ENCODE measurements at regions not wholly inside any gene's neighbourhood (a gene's known extent, or its start where the extent isn't known, plus 50 kb on each side); places are given as distances from the start of the nearest gene placed in this dataset.

DNA sequence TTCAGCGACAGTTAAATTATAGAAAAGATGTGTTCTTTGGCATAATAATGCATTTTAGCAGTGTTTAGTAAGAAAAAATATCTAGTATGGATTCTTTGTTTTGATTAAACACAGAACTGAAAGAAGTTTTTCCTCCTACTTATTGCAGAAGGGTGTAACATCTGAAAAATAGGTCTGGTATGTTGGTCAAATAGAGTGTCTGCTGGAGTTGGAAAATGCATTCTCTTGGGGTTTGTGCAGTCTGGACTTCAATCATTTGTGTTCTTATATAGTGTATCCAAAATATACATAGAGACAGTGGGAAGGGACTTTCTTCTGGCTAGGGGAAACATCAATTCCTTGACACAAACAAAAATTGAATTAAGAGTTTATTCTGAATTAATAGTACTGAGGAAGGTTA is 132.4 kb upstream of the MAN1A1 start:
- intact Hi-C loops (cut with micrococcal nuclease), result no loop called here
- ATAC-seq (no peak), DNase-seq (no peak)

DNA sequence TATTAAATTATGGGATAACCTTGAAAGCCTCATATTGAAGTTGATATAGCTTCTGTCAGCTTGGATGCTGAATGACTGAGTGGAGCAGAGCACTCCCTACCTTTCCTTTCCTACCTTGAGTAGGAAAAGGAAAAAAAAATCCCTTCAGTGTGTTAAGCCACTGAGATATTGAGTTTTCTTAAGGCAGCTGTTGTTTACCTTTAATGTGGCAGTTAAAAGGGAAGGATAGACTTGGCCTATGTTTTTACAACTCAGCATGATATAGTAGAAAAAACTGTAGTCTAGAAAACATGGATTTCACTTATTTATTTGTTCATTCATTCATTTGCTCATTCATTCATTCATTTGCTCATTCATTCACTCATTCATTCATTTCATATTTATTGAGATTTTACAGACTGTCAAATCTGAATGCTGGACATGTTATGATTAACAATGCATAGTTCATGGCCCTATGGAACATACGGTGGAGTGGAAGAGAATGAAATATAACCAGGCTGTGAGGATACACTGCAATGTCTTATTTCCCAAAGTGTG is 131.5 kb upstream of the MAN1A1 start:
- intact Hi-C loops (cut with micrococcal nuclease), result no loop called here
- ATAC-seq, result no peak
- no peak for DNase-seq

DNA sequence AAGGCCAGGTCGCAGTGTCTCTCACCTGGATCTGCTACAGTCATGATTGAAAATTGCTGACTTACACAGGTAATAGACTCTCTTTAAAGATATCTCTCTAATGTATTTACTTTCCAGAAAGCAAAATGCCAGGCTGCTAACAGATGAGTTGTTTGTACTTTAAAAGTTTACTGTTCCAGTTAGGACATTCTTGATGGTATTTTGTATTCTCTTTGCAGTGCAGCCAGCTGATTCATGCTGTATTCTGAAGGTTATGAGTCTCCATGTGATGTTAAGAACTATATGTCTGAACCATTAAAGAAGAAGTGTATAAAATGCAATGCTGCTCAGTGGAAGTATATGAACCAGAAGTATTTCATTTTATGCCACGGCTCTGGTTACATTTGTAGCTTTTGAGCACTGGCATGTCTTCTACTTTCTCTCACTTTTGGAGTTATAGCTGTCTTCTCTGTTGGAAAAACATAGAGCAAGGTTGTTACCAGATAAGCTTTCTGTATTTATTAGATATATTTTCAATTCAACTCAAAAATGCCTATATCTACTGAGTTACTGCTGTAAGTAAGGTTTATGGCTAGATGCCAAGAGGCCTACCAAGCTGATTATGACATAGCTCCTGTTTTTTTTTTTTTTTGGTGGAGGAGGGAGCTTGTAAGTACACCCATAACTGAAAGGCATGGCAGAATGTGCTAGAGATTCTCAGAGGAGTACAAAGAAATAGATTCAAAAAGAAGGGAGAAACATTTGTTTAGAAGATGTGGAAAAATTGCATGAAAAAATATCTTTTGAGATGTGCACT is 130.5 kb upstream of the MAN1A1 start:
- intact Hi-C loops (cut with micrococcal nuclease), result no loop called here
- ATAC-seq (no peak), DNase-seq (no peak)

DNA sequence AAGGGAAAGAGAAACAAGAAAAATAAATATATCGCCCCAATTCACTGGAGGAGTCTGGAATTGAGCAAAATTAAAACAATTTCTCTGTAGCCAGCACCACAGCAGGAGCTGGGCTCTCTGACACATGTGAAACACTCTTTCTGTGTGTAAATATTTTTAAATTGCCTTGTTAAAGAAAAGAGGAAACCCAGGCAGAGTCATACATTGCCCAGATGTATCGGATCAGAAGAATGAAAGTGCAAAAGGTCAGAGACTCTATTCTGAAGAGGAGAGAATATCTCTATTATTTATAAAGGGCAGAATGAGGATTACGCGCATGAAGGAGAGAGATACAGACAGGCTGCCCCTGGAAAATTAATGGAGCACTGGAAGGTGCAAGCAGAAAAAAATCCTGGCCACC is 127.0 kb upstream of the MAN1A1 start:
- intact Hi-C loops (cut with micrococcal nuclease), result no loop called here
- no peak for ATAC-seq
- no peak for DNase-seq

DNA sequence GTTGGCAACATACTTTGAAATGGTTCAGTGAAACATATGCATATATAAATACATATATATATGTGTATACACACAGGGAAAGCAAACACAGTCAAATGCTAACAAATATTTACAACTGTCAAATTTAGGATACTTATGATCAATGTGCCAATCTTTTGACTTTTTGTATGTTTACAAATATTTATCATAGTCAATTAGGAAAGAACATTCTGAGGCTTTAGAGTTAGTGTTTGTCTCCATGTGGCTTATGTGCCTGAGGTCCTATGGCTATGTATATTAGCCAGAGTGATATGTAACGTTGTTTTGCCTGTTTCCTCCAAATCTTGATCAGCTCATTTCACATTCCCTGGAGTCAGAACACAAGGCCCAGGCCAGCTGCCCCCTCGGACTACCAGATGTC is 126.5 kb upstream of the MAN1A1 start:
- intact Hi-C loops (cut with micrococcal nuclease), result no loop called here
- ATAC-seq (no peak), DNase-seq (peak; percentile 31)

DNA sequence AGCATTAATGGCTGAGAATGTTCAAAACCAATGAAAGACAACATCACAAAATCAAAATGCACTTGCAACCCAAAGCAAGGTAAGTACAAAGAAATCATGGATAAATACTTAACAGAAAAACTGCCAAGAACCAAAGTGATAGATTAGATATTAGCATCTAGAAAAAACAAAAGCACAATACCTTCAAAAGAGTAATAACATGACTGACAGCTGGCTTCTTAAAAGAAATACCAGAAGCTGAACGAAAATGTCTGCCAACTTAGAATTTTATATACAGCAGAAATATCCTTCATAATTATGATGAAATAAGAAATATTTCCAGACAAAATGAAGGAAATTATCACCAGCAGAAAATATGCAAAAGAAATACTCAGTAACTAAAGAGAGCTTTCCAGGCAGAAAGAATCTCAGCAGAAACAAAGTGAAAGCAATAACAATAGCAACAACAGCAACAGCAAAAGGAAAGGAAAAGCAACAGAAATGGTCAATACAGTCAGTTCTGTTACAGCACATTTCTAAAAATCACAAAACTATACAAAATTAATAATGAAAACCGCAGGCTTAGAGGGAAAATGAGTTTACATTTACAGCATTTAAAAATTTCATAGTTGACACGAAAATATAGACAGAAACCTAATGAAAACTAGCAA is 121.5 kb upstream of the MAN1A1 start:
- DNase-seq (no peak), ATAC-seq (no peak)
- intact Hi-C loops (cut with micrococcal nuclease), result no loop called here

DNA sequence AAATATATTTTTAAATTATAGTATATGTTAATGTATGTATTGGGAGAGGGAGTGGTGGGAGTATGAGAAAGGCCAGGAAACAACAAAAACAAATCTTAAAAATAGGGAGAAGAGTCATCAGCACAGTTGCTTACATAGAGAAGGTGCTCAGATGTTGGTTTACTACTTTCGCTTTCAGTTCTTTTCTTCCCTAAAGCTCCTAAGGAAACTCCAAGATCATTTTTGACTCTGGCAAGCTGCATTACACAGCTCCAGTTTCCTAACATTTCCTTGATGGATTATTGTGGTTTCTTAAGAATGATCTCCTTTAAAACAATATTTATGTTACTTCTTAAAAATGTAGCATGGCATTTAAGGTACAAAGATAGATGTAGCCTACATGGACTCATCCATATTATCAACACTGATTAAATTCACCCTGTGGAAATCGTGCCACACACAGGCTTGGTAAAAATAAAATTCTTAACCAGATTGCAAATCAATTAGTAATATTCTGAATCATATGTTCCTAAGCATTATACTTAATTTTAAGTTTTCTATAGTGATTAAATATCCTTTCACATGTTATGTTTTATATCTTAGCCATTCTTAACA is 118.0 kb upstream of the MAN1A1 start:
- no peak for DNase-seq
- intact Hi-C loops (cut with micrococcal nuclease), result no loop called here
- no peak for ATAC-seq

DNA sequence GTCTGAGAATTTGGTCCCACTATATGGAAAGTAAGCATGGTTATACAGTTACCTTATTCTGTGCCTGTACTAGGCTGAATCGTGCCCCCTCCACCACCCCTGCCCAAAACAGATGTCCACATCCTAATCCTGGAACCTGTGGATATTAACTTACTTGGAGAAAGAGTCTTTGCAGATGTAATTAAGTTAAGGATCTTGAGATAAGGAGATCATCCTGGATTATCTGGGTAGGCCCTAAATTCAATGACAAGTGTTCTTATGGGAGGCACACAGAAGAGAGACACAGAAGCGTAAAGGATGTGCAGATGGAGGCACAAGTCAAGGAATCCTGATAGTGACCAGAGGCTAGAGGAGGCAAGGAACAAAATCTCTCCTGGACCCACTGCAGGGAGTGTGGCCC is 116.7 kb upstream of the MAN1A1 start:
- DNase-seq, result no peak
- no peak for ATAC-seq
- intact Hi-C loops (cut with micrococcal nuclease), result no loop called here

DNA sequence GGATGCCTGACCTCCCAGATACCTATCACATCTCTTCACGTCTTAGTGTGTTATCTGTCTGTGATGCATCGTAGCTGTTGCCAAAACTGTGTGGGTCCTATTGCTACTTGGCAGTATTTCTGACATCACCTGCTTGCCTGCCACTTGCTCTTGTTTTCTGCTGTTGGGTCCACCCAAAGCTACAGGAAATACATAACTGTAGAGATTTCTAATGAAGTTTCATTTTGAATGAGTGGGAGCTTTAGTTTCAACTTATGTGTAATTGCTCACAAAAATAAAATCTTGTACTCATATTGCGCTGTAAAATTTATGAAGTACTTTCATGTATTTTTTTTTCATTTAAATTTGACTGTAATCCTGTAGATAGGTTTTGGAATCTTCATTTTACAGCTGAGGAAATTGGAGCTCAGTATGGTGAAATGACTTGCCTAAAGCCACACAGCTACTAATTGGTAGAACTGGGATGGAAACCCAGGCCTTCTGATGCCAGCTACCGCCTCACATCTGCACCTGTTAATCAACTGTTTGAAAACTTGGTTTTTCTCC is 113.6 kb upstream of the MAN1A1 start:
- DNase-seq, result no peak
- intact Hi-C loops (cut with micrococcal nuclease), result no loop called here
- ATAC-seq, result no peak

DNA sequence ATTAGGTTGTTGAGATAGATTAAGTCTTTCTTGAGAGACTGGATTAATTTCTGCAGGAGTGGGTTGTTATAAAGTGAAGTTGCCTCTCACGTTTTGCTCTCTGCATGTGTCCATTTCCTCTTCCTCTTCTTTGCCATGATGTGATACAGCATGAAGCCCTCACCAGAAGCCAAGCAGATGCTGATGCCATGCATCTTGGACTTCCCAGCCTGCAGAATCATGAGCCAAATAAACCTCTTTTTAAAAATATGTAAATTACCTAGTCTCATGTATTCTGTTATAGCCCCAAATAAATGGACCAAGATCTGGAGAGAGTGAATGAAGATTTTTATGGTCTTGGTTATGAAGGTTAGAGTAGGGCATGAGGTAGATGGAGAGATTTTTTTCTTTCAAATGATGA is 111.6 kb upstream of the MAN1A1 start:
- no peak for DNase-seq
- intact Hi-C loops (cut with micrococcal nuclease), result no loop called here
- no peak for ATAC-seq

DNA sequence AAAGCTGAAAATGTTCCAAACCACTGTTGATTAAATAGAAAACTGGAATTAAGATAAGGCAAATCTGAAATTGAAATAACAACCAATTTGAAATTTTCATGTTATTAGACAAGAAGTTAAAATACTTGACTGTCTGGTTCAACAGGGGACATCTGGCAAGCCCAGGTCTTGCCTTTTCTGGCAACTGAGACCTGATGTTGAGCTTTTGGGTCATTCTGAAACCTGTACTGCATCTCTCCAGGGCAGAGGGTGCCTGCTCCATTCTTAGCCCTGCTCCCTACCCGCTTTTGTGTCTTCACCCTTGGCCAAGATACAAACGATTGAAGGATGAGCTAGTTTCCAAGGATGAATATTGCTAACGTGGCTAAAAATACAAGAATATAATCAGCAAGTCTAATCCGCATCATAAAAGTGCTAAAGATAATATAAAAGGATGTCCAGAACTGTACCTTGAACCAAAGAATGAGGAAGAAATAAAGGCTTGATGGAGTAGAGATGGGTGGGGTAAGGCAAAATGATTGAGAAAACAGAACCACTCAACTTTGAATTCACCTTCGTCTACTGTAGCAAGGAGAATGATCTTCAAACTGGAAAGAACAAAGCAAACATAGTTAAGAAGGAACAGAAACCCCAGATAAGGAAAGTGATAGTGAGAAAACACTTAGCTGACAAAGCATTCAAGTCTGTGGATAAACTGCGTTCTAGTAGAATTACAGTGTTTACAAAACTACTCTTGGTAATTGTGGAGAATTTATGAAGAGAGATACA is 109.8 kb upstream of the MAN1A1 start:
- intact Hi-C loops (cut with micrococcal nuclease), result no loop called here
- ATAC-seq, result no peak
- no peak for DNase-seq

DNA sequence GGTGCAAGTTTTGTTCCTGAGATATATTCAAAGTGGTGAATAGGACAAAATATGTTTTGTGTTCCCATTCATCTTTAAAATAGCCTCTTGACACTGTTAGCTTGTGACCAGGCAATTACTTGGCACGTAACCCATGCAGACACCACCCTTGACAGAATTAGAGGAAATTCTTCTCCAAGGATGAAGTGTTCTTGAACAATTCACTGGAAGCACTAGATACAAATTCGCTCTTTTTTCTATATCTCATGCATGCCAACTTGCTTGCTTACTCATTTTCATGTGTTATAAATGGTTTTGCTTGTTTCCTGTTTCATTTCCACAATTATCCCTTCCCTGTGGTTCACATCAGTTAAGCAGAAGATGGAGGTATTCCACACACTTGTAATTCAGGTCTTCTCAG is 105.2 kb upstream of the MAN1A1 start:
- intact Hi-C loops (cut with micrococcal nuclease), result no loop called here

DNA sequence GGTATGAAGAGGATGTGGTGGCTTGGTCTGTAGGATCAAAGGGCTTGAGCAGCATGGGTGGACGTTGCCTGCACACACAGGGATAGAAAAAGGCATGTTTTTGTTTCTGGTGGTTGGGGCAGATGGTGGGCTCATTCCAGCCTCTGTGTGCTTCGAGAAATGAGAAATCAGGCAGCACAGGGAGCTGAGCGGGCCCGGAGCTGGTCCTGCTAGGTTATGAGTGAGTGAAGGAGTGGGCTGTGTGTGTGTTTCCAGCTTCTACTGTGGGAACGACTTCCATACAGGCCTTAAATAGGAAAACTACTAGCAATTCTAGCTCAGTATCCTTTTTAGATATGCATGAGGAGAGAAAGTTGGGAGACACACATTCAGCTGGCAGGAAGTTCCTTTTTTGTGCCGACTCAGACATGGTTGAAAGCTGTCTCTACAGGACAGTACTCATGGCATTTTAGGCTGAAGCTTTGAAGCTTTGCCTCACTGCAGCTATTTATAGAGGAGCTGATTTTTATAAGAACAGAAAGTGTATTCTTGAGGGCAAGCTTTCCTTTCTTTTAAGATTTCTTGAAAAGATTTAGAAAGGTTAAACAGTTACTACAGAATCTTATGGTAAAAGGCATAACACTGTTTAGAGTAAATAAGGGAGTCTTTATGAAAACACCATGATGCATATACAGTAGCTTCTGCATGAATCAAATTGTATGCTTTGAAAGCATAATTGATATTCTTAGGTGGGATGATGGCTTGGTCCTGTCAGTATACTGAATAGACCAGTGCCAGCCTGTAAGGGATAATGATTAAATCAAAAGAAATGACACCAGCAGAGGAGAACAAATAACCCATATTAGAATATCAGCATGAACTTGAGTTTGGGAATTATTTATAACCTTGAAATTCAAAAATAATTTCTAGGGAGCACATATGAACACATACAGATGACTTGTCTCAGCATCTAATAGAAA is 104.0 kb upstream of the MAN1A1 start:
- DNase-seq (no peak), ATAC-seq (peak; percentile 24)
- intact Hi-C loops (cut with micrococcal nuclease), result no loop called here

More for the DNA sequence above, 105.2 kb upstream of the MAN1A1 start:
- ATAC-seq (peak; percentile 47), DNase-seq (no peak)

DNA sequence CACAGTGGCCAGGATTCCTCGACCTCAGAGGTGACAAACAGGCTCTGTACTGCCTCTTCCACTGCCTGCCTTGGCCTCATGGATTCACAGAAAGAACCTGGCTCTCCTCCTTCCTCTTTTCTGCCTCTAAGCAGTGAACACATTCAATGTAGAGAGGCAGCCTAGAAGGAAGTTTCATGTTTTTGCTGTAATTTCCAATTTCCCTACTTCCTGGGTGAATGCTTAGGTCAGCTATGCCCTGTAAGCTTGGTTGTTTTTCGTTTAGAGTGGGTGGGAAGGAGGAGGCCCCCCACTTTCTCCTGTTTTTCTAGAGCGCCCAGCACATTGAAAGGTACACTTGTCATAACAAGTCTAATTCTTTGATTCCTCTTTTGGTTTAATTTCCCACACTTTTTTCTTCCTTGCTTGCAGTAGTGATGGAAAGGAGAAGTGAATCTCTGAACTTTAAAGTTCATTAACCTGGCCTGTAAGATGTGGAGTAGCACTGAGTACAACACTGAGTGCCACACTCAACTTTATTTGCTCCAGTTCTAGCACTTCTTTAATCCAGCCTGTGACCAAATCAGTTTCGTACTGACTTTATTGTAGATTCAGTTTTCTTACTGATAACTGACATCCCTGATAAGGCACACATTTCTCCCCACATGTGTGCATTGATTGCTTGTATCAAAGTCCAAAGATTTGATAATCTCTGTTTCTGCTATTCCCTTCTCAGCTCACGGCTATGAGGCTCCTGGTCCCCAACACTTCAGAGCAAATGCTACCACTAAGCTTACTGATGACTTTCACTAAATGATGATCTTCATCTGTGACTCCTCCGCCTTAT is 100.0 kb upstream of the MAN1A1 start:
- ATAC-seq, result peak; percentile 42
- DNase-seq, result no peak
- intact Hi-C loops (cut with micrococcal nuclease), result no loop called here

DNA sequence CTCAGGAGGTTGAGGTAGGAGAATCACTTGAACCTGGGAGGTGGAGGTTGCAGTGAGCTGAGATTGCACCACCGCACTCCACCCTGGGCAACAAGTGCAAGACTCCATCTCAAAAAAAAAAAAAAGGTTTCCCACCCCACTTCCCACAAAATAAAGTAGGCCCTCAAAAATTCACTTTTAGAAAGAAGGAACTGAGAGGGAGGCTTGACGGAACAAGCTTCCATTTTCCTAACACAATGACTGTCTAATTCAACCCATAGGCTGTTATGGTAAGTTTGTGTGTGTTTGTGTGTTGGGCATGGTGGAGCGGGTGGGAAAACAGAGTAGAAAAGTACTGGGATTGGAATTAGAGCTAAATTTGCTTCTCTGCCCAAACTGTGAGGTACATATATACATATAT is 98.4 kb upstream of the MAN1A1 start:
- ATAC-seq (no peak), DNase-seq (no peak)
- intact Hi-C loops (cut with micrococcal nuclease), result no loop called here

DNA sequence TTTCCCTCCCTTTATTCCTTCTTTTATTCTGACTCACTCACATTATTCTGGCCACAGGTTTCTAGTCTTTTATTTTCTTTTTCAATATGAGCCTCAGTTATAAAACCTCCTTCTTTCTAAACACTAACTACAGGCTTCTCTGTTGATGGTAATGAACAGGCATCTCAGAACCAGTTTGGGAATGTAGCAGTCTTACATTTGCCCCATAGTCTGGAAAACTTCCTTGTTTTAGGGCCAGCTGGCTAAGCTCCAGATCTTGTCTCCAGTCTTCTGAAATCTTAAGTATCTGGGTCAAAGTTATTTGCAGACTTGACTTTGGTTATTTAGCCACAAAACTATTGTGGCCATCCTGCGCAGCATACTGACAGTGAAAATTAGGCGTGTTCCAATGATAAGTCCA is 97.0 kb upstream of the MAN1A1 start:
- ATAC-seq, result peak; percentile 59
- no peak for DNase-seq
- intact Hi-C loops (cut with micrococcal nuclease), result no loop called here

DNA sequence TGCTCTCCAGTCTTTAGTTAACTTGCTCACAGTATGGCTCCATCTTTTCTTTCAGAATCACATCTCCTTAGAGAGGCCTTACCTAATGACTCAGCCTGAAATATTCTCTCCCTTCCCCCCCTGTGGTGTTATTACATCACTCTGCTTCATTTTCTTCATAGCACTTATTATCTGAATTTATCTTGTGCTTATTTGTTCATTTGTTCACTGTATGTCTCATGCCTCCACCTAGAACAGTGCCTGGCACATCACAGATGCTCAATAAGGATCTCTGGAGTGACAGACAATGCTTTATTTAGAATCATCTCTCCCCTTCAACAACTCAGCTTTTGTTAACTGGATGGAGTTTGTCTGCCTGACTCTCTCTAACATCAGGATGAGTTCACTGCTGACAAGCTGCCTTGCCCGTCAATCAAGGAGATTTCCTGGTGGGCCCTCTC is 96.6 kb upstream of the MAN1A1 start:
- ATAC-seq (peak; percentile 54), DNase-seq (no peak)
- intact Hi-C loops (cut with micrococcal nuclease), result no loop called here

DNA sequence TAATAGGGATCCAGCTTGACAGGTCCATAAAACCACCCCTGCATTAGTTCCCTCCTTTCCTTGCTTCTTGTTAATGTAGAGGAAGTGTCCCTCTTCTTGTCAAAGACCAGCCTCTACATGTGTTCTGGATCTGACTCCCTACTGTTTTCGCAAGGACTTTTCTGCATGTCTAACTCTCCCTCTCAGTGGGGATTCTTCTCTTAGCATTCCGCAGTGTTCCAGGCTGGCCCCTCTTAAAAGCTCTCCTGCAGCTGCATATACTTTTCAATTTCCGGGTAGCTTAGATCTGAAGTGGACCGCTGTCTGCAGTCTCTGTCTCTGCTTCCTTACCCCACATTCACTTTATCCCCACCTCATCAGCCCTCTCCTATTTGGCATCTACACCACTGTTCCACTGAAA is 96.1 kb upstream of the MAN1A1 start:
- intact Hi-C loops (cut with micrococcal nuclease), result no loop called here
- ATAC-seq (no peak), DNase-seq (no peak)
